ENCODE measurements at regions not wholly inside any gene's neighbourhood (a gene's known extent, or its start where the extent isn't known, plus 50 kb on each side); places are given as distances from the start of the nearest gene placed in this dataset.

GRCh38 chr21:24759348-24760075 is 847.8 kb downstream of the MRPL39 start:
- intact Hi-C loops (cut with DNase I) = no loop called here
- DNase-seq (ENCODE audit: low spot score) = no peak
- ATAC-seq = no peak

GRCh38 chr21:24738063-24738462 is 869.2 kb downstream of the MRPL39 start:
- no peak for DNase-seq (ENCODE audit: low spot score)
- intact Hi-C loops (cut with DNase I) = no loop called here
- no peak for ATAC-seq

GRCh38 chr21:24737296-24737850 is 869.9 kb downstream of the MRPL39 start:
- intact Hi-C loops (cut with DNase I) = no loop called here
- DNase-seq (ENCODE audit: low spot score) (no peak), ATAC-seq (no peak)

- intact Hi-C loops (cut with DNase I) = no loop called here
- ATAC-seq (no peak), DNase-seq (ENCODE audit: low spot score) (no peak)
Measured at GRCh38 chr21:24730661-24731060, 876.6 kb downstream of the MRPL39 start.

GRCh38 chr21:24729568-24729967 is 877.7 kb downstream of the MRPL39 start:
- ATAC-seq (no peak), DNase-seq (ENCODE audit: low spot score) (no peak)
- intact Hi-C loops (cut with DNase I) = no loop called here

- DNase-seq (ENCODE audit: low spot score) = no peak
- no peak for ATAC-seq
- intact Hi-C loops (cut with DNase I) = no loop called here
Measured at GRCh38 chr21:24727803-24728440, 879.4 kb downstream of the MRPL39 start.

- no peak for ATAC-seq
- DNase-seq (ENCODE audit: low spot score) = no peak
- intact Hi-C loops (cut with DNase I) = no loop called here
Measured at GRCh38 chr21:24716281-24716918, 890.9 kb downstream of the MRPL39 start.

- DNase-seq (ENCODE audit: low spot score) (no peak), ATAC-seq (no peak)
- intact Hi-C loops (cut with DNase I) = no loop called here
Measured at GRCh38 chr21:24714646-24715200, 892.6 kb downstream of the MRPL39 start.

GRCh38 chr21:24705201-24705600 is 902.1 kb downstream of the MRPL39 start:
- DNase-seq (ENCODE audit: low spot score) (no peak), ATAC-seq (no peak)
- intact Hi-C loops (cut with DNase I) = no loop called here

GRCh38 chr21:24693779-24694178 is 913.5 kb downstream of the MRPL39 start:
- ATAC-seq (no peak), DNase-seq (ENCODE audit: low spot score) (no peak)
- intact Hi-C loops (cut with DNase I) = no loop called here

- DNase-seq (ENCODE audit: low spot score) (no peak), ATAC-seq (no peak)
- intact Hi-C loops (cut with DNase I) = no loop called here
Measured at GRCh38 chr21:24681456-24681855, 925.8 kb downstream of the MRPL39 start.

GRCh38 chr21:24671901-24672300 is 935.4 kb downstream of the MRPL39 start:
- no peak for ATAC-seq
- no peak for DNase-seq (ENCODE audit: low spot score)
- intact Hi-C loops (cut with DNase I) = no loop called here

GRCh38 chr21:24658926-24659325 is 948.4 kb downstream of the MRPL39 start:
- ATAC-seq (no peak), DNase-seq (ENCODE audit: low spot score) (no peak)
- intact Hi-C loops (cut with DNase I) = no loop called here

GRCh38 chr21:24658026-24658425 is 949.3 kb downstream of the MRPL39 start:
- ATAC-seq (no peak), DNase-seq (ENCODE audit: low spot score) (no peak)
- intact Hi-C loops (cut with DNase I) = no loop called here

GRCh38 chr21:24649691-24650090 is 957.6 kb downstream of the MRPL39 start:
- intact Hi-C loops (cut with DNase I) = no loop called here
- DNase-seq (ENCODE audit: low spot score) (no peak), ATAC-seq (no peak)

GRCh38 chr21:24636696-24637095 is 970.6 kb downstream of the MRPL39 start:
- DNase-seq (ENCODE audit: low spot score) = no peak

GRCh38 chr21:24634749-24635148 is 972.5 kb downstream of the MRPL39 start:
- no peak for ATAC-seq
- no peak for DNase-seq (ENCODE audit: low spot score)
- intact Hi-C loops (cut with DNase I) = no loop called here

More at GRCh38 chr21:24636696-24637095, 970.6 kb downstream of the MRPL39 start:
- no peak for ATAC-seq
- intact Hi-C loops (cut with DNase I) = no loop called here

- DNase-seq (ENCODE audit: low spot score) (no peak), ATAC-seq (no peak)
- intact Hi-C loops (cut with DNase I) = no loop called here
Measured at GRCh38 chr21:24628536-24628935, 978.7 kb downstream of the MRPL39 start.

- intact Hi-C loops (cut with DNase I) = no loop called here
- DNase-seq (ENCODE audit: low spot score) (no peak), ATAC-seq (no peak)
Measured at GRCh38 chr21:24628046-24628445, 979.2 kb downstream of the MRPL39 start.

- DNase-seq (ENCODE audit: low spot score) (no peak), ATAC-seq (no peak)
- intact Hi-C loops (cut with DNase I) = no loop called here
Measured at GRCh38 chr21:24617819-24618218, 989.5 kb downstream of the MRPL39 start.
